ENCODE measurements at regions not wholly inside any gene's neighbourhood (a gene's known extent, or its start where the extent isn't known, plus 50 kb on each side); places are given as distances from the start of the nearest gene placed in this dataset.

GRCh38 chr6:113558431-113558830 lies 298.7 kb upstream of the MARCKS start:
- TF ChIP-seq, protein P1, sequence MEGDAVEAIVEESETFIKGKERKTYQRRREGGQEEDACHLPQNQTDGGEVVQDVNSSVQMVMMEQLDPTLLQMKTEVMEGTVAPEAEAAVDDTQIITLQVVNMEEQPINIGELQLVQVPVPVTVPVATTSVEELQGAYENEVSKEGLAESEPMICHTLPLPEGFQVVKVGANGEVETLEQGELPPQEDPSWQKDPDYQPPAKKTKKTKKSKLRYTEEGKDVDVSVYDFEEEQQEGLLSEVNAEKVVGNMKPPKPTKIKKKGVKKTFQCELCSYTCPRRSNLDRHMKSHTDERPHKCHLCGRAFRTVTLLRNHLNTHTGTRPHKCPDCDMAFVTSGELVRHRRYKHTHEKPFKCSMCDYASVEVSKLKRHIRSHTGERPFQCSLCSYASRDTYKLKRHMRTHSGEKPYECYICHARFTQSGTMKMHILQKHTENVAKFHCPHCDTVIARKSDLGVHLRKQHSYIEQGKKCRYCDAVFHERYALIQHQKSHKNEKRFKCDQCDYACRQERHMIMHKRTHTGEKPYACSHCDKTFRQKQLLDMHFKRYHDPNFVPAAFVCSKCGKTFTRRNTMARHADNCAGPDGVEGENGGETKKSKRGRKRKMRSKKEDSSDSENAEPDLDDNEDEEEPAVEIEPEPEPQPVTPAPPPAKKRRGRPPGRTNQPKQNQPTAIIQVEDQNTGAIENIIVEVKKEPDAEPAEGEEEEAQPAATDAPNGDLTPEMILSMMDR (IDR thresholded peaks at IDR 0.05), result no peak
- no peak for TF ChIP-seq POLR2A (IDR thresholded peaks at IDR 0.05)

All from esophagus squamous epithelium (tissue), 4 donors.